Activated CD4-positive, alpha-beta T cell treated with anti-CD3 and anti-CD28 coated beads, Interleukin-2, amount 50 U/mL, for 48 hours (primary cell): ENCODE measurements at regions not wholly inside any gene's neighbourhood (a gene's known extent, or its start where the extent isn't known, plus 50 kb on each side); places are given as distances from the start of the nearest gene placed in this dataset.
"Not testable (repeated sequence)": the region's sequence is repeated elsewhere in the genome, so short reads cannot be mapped to it uniquely, and the experiment has no call there.

Experiments
- DNase-seq, 2 experiments: peaks; one replicate each; pipeline ENCODE4 v3.0.0-alpha.2; 2020

DNA sequence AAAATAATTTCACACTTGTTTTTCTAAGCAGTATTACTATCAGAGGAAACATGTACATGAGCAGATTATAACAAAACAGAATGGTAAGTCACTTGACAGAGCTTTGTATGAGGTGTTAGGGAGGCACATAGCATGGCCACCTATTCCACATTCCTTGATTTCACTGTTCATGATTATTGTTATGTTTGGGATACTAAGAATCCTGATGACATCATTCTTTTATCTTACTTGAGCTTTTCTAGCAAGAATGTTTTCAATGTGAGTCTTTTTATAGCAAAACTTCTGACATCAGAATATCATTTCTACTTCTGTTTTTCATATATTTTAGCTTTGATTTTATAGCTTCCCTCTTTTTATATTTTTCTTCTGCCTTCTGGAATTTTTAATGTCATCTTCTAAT is 208.2 kb downstream of the DMRTA1 start:
- no peak for DNase-seq

- DNase-seq: no peak
These were observed 211.1 kb downstream of the DMRTA1 start for GRCh38 chr9:22657713-22658112.

DNA sequence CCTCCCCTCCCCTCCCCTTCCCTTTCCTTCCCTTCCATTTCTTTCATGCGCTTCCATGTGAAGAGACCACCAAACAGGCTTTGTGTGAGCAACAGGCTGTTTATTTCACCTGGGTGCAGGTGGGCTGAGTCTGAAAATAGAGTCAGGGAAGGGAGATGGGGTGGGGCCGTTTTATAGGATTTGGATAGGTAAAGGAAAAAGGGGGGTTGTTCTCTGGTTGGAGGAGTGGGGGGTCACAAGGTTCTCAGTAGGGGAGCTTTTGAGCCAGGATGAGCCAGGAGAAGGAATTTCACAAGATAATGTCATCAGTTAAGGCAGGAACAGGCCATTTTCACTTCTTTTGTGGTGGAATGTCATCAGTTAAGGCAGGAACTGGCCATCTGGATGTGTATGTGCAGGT is 211.9 kb downstream of the DMRTA1 start:
- not testable (repeated sequence) for DNase-seq

- no peak for DNase-seq
These were observed 235.9 kb downstream of the DMRTA1 start for GRCh38 chr9:22682536-22682935.

- DNase-seq: no peak
These were observed 236.5 kb downstream of the DMRTA1 start for GRCh38 chr9:22682961-22683699.

DNA sequence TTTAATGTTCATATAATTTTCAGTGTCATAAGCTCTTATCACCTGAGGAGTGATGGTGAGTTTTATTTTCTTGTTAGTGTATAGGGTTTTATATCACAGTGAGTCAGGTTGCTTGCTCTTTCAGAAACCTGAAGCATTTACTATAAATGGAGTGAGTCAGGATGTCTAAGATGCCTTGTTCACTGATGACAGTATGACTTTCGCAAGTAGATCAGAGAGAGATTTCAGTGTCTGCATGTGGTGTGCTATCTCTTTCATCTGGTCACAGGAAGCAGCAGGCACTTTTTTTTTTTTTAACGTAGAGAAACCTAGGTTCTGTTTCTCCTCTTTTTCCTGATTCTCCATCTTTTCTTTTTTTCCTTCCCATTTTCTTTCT is 237.1 kb downstream of the DMRTA1 start:
- DNase-seq: no peak

DNA sequence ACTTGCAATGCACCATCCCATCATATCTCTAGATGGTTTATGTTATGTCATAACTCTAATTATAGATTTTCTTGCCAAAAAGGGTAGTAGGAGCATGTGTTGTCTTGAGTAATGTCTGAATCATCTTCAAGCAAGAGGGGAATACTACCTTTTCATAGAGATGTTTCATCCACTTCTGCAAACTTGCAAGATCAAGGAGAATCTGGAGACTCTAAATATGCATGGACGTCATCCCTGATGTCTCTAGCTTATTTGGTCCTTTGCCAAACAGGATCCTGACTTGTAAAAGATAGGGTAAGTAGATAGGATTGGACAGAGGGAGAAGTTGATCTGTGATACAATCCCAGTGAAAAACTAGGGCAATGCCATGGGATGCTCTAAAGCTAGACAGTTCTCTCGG is 246.5 kb downstream of the DMRTA1 start:
- no peak for DNase-seq

DNA sequence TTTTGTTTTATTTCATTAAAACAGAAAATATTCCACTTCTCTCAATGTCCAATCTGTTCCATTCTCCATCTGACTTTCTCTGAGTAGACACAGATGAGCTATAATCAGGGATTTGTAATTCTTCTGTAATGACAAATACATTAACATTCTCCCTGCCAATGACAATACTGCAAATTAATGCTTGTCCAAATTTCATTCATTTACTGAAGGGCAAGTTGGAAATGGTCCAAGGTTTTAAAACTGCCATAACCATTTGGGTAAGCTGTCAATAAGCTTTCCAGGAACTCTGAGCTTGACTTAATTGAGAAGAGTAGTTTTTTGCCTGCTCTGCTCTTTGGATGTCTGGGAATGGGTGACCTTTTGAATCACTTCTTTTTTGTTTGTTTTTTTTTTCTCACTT is 253.5 kb downstream of the DMRTA1 start:
- no peak for DNase-seq

- no peak for DNase-seq
These were observed 272.0 kb downstream of the DMRTA1 start for GRCh38 chr9:22718653-22719052.

DNA sequence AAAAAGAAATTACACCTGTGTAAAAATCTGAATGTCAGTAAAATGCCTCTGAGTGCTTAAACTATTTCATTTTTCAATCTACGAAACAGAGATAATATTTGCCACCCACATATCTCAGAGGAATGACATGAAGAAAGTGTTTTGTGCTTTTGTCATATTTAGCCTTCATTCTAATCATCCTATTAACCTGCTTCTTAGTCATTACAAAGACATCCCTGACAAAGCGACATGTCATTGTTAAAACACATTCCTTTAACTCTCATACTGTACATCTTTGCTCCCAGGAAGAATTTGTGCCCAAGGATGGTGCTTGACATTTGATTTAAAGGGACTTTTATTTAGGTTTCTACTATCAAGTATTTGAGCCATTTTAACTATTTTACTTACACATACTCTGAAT is 275.9 kb downstream of the DMRTA1 start:
- no peak for DNase-seq

- no peak for DNase-seq
These were observed 285.2 kb downstream of the DMRTA1 start for GRCh38 chr9:22731786-22732185.

DNA sequence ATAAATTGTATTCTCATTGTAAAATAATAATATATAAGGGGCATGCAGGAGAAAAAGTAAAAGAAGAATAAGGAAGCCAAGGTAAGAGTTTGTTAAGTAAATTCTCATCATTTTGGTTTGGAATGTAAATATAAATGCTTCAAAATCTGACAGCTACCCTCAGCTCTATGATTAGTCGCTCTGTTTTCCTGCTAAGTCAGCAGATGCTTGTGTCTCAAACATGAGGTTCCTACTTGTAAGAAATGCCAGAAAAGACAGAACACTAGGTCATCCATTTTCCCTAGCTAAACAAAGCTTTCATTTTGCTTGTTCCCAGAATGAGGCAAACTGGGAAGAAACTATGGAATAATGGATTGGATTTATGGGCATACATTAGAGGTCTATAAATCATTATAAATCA is 293.1 kb downstream of the DMRTA1 start:
- DNase-seq: no peak

- DNase-seq: no peak
These were observed 294.2 kb downstream of the DMRTA1 start for GRCh38 chr9:22740781-22741180.

DNA sequence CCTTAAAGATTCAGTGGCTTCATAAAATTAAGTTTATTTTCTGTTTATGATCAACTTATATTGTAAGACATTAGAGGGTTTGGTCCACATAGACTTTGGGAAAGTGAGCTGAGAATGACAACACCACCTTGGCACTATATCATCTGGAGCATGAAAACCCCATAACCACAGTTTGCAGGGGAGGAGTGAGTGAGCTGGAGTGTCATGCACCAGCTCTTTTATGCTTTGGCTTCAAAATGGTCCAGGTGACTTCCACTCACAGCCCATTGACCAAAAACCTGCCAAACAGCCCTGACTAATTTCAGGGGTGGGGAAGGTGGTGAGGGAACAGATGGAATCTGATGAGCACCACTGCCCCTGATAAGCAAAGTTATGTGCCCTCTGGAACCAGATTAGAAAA is 295.8 kb downstream of the DMRTA1 start:
- DNase-seq: no peak

- DNase-seq: no peak
These were observed 327.0 kb downstream of the DMRTA1 start for GRCh38 chr9:22773501-22774220.

- DNase-seq: no peak
These were observed 343.7 kb downstream of the DMRTA1 start for GRCh38 chr9:22790329-22790728.

DNA sequence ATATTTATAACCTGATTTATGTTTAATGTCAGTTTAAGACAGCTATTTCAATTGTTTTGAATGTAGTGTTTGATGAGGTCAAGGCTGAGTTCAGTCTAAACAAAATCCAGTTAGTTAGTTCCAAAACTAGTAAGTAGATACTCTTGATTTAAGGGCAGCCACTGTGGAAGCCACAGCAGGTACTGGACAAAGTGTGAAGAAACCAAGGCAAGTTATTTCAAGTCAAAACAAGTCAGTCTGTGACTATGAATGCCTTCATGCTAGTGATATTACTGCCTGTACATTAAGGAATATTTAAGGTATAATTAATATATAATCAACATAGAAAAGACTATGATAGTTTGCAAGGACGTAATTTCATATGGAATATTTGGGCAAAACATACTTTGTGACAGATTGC is 362.3 kb downstream of the DMRTA1 start:
- no peak for DNase-seq

GRCh38 chr9:22809371-22809770 is 362.7 kb downstream of the DMRTA1 start:
- no peak for DNase-seq

- DNase-seq: no peak
These were observed 366.9 kb downstream of the DMRTA1 start for GRCh38 chr9:22813529-22813928.

DNA sequence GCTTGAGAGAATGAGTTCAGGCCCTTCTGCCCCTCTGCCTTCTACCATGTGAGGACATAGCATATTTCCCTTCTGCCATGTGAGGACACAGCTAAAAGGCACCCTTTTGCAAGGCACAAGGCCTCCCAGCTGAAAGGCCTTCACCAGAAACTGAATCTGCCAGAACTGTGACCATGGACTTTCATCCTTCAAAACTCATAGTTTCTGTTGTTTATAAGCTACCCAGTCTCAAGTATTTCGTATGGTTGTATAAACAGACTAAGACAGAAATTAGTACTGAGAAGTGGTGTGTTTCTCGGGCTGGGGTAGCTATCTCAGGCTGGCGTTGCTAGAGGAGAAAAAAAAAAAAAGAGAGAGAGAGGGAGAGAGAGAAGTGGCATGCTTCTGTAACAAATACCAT is 368.6 kb downstream of the DMRTA1 start:
- DNase-seq: no peak

GRCh38 chr9:22817181-22817580 is 370.6 kb downstream of the DMRTA1 start:
- no peak for DNase-seq

- DNase-seq: no peak
These were observed 382.6 kb downstream of the DMRTA1 start for GRCh38 chr9:22829236-22829635.

DNA sequence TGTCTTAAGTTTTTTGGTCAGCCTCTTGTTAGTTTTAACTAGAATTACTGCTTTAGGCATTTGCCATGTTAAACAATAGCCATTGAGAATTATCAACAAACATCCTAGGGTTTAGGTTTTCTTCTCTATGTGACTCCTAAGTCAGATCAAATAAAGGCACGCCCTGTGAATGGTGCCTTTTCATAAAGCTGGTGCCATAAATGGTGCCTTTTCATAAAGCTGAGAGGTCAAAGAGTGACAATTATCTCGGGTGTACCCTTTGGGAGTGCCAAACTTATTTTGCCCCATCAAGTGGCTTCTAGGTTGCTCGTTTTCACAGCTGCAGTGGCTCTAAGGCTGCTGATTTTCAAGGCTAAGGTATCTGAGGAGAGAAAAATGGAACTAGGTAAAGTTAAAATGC is 391.6 kb downstream of the DMRTA1 start:
- DNase-seq: no peak

DNA sequence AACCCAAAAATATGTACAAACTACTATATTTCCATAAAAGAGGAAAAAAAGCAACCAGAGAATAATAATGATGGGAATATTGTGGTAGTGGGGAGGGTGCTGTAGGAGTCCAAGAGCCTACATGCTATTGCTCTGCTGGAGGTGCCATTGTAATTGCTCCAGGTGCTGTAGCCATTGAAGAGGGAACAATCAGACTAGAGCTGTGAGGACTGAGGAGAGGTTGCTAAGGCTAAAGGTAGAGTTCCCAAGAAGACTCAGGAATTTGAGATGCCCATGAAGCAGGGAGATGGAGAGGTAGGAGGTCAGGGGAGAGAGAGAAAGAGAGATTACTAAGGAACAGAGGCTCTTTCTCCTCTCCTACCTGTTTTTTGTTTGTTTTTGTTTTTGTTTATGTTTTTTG is 394.0 kb downstream of the DMRTA1 start:
- DNase-seq: no peak

DNA sequence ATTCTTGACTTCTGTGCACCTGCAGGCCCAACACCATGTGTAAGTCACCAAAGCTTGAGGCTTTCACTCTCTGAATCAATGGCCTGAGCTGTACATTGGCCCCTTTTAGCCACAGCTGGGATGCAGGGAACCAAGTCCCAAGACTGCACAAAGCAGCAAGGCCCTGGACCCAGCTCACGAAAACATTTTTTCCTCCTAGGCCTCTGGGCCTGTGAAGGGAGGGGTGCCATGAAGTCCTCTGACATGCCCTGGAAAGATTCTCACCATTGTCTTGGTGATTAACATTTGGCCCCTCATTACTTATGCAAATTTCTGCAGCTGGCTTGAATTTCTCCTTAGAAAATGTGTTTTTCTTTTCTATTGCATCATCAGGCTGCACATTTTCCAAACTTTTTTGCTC is 398.6 kb downstream of the DMRTA1 start:
- not testable (repeated sequence) for DNase-seq
